NCI-H1105 (cell line): ENCODE measurements at regions not wholly inside any gene's neighbourhood (a gene's known extent, or its start where the extent isn't known, plus 50 kb on each side); places are given as distances from the start of the nearest gene placed in this dataset.

Experiments
- DNase-seq: peaks from one replicate; lab custom pipeline; 2025; lab: John Stamatoyannopoulos, UW

DNA sequence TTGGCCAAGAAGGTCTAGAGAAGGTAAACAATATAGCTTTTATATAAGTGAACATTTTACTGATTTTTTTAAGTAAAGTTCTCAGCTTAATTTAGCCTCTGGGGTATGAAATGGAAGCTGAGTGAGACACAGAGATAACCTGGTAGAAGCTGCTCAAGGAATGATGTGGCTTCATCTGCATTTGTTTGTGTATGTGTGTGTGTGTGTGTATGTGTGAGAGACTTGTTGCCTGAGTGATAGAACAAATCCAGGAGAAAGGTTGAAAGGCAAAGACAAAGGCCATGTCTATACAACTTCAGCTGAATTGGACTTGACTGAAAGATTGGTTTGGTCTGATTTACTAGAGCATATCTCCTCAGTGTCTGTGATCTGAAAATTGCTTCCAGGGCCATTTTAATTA, 63.6 kb downstream of the PCDH7 start:
- DNase-seq, result no peak

DNA sequence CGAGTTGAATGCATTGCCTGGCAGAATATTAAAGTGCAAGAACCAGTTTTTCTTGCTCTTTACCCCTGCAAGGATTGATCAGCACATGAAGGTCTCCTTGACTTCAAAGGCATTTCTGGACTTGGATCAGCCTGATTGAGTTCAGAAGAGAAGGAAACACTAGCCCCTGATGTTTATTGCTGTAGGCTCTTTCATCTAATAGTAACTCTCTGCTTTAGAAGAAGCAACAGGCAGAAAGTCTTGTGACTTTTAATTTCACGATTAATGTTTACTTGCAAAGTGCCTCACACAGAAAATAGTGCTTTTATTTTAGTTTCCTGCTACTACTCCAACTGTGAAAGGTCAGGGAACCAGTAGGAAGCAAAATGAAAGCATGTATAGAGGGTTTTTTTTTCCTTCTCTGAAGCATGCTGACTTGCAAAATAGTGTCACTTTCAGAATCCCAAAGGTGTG, 69.1 kb downstream of the PCDH7 start:
- DNase-seq, result no peak

DNA sequence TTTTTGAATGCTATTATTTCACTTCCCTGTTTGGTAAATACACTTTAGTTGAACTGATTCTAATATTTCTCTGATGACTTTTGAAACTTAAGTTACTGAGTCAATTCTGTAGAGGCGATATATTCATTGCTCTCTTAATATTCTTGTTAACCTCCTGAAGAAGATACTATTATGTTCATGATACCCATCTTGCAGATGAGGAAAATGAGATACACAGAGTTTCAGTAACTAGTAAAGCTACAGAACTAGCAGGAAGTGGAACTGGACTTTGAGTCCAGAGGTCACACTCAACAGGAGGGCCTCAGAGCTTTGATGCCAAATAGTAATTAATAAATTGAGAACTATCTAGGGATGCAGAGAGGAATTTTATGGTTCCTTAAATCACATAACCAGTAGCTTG, 70.0 kb downstream of the PCDH7 start:
- no peak for DNase-seq

DNA sequence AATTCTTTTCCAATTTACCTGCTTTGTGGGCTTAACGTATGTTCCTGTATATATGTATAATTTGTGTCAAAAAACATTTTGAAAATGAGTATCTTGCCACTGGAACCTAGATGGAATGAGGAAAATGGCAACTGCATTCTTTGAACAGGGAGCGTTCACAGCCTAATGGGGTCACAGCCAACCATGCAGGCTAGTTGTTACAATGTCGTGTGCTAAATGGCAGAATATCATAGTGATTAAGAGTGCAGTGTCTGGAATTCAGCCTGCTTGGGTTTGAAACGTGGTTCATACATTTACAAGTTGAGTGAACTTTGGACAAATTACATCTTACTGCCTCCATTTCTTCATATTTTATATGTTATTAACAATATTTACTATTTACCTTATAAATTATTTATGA, 70.8 kb downstream of the PCDH7 start:
- DNase-seq, result no peak

DNA sequence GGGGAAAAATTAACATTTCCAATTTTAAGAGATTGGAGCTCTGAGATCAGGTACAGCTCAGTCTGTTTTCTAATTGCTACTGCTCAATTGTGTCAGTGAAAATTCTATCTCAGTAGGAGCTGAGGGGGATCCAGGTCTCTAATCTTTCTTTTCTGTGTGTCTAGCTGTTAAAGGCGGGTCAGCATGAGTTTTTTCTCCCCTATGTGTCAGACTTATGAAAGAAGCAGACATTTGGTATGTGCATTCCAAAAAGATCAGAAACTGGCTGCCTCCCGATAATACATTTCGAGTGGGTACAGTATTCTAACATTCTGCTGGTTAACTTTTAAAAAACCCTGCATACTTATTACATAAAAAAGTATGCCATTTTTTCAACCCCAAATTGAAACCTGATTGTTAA, 72.4 kb downstream of the PCDH7 start:
- no peak for DNase-seq

DNA sequence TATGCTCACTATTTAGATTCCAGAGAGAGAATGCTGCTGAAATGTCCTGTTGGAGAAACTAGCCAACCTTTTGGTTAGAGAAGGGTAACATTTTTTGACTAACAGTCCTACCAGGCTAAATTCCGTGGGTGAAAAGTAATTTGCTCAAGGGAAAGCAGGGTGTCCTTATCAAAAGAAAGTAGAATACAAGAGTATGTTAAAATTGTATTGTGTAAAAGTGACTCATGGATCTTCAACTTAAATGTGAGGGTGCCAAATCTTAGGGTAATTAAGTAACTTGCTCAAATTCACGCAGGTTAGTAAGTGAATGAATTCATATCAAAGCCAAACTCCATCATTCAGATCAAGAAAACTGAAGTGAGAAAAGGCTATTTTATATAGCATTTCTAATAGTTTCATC, 81.7 kb downstream of the PCDH7 start:
- no peak for DNase-seq

DNA sequence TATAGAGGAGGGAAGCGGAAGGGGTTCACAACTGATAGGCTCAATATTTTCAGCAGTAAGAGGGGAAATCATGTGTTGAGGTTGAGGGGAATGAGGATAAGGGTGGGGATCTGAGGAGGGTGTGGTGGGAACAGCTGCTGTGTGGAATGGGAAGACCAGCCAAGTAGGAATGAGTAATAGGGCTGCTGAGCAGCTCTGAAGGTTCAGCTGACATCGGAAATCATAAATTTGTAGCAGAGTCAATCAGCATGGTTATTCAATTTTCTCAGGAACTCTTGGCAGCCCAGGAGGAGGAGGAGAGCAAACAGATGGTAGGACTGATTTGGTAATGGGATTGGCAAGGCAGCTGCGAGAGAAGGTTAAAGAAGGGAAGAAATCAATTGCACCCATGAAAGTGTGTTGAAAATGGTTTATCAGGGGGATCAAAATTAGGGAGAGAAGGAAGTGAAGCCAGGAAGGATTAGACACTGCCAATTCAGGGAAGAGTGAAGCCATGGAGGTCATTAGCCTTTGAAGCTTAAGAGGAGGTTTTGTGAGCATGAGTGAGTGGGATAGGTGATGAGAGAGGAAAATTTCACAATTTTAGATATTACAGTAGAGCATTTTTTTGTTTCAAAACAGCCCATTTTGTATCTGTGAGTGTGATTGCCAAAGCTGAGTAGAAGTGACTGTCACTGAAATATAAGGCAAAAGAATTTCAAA, 82.6 kb downstream of the PCDH7 start:
- DNase-seq, result no peak

DNA sequence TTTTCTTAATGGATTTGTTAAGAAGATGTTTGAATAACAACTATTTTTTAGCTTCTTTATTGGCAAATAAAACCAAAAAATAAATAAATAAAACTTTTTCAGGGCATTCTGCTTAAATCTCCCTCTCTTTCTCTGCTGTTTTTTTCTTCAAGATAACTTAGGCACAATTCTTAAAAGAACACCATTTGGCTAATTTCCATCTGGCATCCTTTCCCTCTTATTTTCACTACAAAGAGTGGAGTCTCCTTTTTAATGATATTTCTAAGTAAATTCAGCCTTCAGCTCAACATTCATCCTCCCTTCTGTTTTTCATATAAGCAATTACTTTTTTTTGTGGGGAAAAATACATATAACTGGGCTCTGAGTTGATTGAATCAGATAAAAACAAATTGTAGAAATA, 88.1 kb downstream of the PCDH7 start:
- no peak for DNase-seq

DNA sequence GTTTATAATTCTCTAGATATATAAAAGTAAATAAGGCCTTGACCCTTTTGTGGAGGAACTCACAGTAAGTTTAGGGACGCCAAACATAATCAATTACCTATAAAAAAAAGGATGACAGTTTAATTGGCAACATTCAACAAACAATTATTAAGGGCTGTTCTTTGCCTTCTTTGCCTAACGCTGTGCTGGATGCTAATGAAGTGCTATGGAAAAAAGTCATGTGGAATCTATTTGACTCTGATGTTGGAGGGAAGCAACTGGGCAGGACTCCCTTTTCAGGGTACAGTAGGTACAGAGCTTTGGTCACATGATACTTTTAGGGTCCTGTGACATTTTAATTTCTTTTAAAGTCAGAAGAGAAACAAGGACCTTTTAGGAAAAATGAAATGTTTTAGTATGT, 91.1 kb downstream of the PCDH7 start:
- DNase-seq, result no peak

DNA sequence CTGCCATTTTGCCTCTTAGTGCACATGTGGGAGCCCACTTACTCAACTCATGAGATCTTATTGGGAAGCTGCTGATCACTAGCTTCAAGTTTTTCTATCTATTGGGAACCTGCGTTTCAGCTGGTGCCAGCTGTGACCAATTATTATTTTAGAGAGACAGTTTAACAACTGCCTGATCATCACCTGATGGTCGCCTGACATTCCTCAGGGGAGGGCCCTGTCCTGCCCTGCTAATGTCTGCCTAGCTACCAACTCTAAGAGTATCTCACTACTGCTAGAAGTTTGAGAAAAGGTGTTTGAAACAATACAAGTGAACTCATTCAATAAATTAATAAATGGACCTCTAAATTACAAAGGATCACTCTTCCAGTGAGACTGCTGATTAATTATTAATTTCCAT, 95.5 kb downstream of the PCDH7 start:
- no peak for DNase-seq

DNA sequence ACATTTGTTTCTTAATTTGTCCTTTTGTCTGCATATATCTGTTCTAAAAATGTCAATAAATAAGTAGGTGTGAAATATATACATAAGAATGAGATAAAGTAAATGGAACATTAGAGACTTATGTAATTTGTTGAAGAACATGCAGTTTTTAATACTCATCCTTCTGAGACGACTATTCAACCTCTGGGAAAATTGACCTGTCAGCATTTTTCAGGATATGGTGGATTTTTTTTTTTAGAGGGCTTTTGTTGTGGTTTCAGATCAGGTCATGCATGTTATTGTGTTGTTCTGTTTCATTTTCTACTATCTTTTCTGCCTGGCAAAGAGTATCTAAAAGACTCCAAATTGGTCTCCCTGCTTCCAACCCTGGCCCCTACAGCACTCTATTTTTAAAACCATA, 97.3 kb downstream of the PCDH7 start:
- DNase-seq, result no peak

DNA sequence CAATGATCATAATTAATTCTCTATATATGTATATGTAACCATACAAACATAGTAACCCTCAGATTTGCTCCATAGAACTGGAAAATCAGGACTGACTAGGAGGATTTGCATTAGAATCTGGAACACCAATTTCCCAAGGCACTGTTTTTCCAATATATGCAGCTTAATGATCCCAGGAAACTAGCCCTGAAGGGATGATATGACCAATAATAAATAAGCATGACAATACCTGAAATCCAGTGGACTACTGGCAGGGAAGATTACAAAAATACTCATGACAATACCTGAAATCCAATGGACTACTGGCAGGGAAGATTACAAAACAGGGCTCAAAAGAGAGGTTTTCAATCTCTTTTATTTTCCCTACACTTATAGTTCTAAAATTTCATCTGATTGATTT, 98.4 kb downstream of the PCDH7 start:
- DNase-seq, result no peak

DNA sequence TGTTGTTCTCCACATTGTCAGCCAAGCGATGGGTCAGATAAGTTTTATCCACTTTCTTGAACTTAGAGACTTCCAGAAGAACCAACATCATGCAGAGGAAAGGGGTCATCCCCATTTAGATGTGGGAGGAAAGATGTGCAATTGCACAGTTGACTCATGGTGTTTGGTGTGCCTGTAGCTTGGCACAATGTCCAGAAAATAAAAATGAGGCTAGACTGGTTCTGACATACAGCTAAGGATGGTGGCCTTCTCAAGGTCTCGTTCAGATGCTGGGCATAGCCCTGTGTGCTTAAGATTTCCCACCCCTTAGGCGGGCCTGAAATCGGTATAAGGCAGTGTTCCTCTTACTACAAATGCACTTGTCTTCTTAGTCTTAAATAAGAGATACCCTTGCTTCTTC, 101.1 kb downstream of the PCDH7 start:
- DNase-seq, result no peak

DNA sequence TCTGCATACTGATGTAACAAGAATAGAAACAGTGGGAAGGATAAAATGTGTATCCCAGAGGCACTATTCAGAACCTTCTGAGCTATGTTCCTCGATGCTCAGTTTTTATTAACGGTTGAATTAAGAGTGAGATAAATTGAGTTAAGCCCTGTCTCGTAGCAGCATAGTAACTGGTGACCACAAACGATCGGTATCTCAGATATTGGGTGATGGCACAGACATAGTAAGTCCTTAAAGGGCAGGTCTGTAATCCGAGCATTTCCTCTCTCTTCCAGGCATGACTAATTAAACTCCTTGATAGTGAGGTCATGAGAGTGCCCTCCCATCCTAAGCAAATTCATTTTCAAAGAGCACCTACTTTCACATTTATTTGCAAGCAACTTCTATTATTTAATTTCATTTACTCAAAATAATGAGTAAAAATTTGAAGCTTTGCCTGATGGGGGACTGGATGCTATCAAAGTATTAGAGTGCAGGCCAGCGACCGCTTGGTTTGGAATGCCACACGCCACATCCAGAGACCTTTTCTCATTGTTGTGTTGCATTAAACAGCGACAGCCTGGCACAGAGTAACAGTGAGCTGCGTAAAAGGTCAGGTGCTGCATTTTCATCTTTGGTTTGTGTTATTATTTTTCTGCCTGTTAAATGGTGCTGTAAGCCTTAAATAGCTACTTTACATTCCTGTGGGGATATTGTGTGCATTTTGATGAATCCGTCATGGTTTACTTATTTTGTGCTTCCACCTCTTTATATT, 101.9 kb downstream of the PCDH7 start:
- DNase-seq, result no peak

DNA sequence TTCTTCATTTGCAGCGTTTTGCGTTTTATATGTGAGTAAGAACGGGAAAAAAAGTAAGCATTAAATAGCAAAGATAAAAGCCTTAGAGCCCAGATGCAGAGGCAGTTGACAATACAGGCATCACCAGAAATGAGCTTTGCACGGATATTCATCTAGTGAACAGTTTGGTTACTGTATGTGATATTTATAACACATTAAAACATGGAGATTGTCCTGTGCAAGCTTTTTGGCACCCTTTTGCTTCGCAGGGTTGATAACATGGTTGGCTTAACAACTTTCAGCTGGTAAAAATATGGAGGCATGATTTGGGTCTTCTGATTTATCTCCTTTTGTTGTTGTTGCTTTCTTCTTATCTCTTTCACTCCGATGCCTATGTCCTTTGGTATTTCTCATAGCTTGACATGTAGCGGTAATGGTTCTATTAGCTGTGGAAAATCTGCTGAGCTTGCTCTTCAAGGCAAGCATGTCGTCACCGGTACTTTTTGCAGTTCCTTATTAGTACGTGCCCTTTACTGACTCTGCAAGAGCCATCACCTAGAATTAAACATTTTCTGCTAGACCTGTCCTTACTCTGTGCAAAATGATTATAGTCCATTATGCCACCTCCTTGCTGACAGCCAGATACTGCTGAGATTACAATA, 102.9 kb downstream of the PCDH7 start:
- DNase-seq, result no peak

DNA sequence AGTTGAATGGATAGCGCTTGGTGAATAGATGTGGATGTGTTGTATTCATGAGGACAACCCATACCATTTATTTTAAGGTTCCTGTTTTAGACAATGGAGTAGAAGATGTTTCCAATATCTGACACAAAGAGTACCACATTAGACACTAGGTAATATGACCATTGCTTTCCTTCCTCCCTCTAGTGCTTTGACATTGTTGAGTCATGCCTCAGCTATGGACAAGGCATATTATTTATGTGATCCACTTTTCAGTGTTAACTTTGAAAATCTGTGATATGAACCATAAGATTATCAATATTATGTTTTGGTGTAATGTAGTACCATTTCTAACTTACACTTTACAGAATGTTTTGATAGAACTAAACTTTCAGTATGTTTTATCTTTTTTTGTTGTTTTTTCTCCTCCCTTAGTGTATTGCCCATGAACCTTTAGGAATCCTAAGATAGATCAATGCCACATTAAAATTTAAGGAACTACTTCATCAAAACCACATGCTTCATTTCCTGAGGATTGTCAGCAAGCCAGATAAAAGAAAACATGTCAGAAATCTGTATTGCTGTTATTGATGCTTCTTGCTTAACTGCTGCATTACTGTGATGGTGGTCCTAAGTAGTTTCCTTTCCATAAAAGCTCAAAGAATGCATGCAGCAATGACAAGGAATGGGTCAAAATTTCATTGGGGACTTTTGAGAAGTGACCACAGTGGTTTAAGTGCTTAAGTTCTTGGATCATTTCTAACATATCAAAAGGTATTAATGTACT, 105.0 kb downstream of the PCDH7 start:
- DNase-seq, result no peak

DNA sequence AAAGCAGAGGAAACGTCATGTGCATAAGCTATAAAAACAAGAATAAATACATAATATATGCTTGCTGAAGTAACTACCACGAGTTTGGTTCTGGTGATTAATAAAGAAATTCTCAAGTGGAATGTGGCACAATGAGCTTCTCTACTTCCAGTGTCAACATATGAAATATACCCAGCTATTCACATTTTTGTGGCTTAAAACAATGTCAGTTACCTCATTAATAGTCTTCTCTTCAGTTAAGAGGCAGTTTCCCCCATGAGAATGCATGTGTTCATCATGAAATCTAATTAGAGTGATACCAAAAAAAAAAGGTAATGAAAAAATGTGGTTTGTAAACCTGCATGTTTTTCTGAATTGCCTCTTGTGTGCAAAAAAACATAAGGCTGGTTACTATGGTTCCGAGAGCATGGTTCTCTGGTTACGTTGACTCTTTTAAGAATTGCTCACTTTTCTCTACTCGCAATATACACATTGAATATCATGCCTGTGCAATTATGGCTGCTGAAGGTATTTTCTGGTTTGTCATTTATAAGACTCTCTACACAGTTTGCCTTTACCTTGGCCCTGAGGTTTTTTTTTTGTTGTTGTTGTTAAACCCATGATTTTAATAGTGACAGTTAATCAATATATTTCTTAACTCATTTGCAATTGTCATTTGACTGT, 108.2 kb downstream of the PCDH7 start:
- no peak for DNase-seq

DNA sequence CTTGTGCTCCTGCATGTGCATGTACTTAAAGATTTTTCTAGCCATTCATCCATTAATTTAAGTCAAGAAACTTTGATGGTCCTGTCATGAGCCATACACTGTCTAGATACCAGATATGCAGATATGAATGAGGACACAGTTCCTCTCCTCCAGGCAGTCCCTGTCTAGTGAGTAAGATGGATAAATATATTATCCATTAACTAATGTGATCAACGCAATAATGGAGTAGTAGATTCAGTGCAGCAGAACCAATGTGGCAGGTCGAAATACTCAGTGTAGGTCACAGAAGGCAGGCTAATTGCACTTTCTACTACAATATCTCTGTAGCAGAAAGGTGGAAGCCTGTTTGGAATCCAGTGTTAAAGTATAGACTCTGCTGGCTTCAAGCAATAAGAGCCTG, 112.5 kb downstream of the PCDH7 start:
- DNase-seq, result no peak

DNA sequence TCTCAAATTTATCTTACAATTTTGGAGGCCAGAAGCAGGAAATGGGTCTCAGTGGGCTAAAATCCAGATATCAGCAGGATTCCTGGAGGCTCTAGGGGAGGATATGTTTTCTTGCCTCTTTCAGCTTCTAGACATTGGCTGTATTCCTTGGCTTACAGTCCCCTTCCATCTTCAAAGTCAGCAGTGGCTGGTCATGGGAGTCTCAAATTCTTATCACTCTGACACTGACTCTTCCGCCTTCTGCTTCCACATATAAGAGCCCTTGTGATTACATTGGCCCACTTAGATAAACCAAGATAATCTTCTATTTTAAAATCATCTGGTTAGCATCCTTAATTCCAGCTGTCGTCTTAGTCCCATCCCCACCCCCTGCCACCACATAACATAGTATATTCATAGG, 113.0 kb downstream of the PCDH7 start:
- no peak for DNase-seq

DNA sequence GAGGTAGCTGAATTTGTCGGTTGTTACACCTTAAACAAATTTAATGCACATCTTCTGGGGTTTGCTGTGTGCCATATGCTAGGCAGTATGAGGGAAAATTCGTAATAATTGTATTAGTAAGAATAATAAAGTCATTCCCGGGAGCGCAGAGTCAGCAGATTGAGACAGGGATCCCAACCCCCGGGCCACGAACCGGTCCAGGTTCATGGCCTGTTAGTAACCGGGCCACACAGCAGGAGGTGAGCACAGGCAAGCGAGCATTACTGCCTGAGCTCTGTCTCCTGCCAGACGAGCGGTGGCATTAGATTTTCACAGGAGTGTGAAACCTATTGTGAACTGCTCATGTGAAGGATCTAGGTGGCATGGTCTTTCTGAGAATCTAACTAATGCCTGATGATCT, 114.9 kb downstream of the PCDH7 start:
- no peak for DNase-seq

DNA sequence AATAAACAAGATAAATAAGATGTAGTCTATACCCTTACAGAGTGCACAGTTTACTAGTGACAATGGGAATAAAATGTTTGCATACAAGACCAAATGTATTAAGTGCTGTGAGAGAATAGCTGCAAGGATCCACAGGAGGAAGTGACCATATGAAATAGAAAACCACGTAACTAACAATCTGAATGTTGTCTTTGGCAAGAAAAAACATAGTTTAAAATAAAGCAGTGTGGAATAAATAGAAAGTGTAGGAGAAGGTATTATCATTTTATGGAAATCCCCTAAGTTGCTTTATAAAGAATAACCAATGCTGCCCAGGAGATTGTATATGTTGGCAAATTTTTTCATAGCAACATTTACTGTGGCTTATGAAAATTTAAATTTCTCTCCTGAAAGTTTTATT, 116.1 kb downstream of the PCDH7 start:
- no peak for DNase-seq

DNA sequence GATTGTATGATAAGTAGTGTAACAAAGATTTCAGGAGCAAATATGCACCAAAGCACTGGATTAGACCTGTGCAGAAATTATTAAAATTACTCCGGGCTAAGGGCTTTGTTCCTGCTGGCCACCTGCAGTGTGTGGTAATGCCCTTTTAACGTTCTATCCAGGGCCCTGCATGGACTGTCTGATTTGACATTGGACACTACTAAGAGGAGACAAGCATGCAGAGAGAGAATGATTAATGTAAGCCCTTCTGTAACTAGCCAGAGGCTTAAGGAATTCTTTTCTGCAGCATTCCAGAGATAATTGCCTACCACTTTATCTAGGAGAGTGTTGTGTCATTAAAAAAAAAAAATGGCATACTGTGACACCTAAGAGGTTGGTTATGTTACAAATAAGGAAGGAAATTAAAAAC, 117.0 kb downstream of the PCDH7 start:
- DNase-seq, result no peak
